ENCODE measurements at regions not wholly inside any gene's neighbourhood (a gene's known extent, or its start where the extent isn't known, plus 50 kb on each side); places are given as distances from the start of the nearest gene placed in this dataset.
"Not testable (repeated sequence)": the region's sequence is repeated elsewhere in the genome, so short reads cannot be mapped to it uniquely, and the experiment has no call there.

GRCh38 chr7:109694149-109695071 is 1124.7 kb downstream of the DNAJB9 start:
- H3K27me3 ChIP-seq = no peaks in the 10 kb centered on the region
- no peak overlapping the region for H3K4me3 ChIP-seq
- ATAC-seq = no peak
- peaks cover 0 to 12% of the 10 kb centered on the region in 2 donors for H3K9me3 ChIP-seq
- H3K27ac ChIP-seq = no peak overlapping the region
- TF ChIP-seq, protein P1, sequence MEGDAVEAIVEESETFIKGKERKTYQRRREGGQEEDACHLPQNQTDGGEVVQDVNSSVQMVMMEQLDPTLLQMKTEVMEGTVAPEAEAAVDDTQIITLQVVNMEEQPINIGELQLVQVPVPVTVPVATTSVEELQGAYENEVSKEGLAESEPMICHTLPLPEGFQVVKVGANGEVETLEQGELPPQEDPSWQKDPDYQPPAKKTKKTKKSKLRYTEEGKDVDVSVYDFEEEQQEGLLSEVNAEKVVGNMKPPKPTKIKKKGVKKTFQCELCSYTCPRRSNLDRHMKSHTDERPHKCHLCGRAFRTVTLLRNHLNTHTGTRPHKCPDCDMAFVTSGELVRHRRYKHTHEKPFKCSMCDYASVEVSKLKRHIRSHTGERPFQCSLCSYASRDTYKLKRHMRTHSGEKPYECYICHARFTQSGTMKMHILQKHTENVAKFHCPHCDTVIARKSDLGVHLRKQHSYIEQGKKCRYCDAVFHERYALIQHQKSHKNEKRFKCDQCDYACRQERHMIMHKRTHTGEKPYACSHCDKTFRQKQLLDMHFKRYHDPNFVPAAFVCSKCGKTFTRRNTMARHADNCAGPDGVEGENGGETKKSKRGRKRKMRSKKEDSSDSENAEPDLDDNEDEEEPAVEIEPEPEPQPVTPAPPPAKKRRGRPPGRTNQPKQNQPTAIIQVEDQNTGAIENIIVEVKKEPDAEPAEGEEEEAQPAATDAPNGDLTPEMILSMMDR (IDR thresholded peaks at IDR 0.05) = no peak
- peak in 2 of 4 donors; percentile 56 to 70 for DNase-seq
- no peaks in the 10 kb centered on the region for H3K36me3 ChIP-seq
- intact Hi-C loops (cut with DNase I) = no loop called here
- no peaks in the 10 kb centered on the region for H3K4me1 ChIP-seq

DNA sequence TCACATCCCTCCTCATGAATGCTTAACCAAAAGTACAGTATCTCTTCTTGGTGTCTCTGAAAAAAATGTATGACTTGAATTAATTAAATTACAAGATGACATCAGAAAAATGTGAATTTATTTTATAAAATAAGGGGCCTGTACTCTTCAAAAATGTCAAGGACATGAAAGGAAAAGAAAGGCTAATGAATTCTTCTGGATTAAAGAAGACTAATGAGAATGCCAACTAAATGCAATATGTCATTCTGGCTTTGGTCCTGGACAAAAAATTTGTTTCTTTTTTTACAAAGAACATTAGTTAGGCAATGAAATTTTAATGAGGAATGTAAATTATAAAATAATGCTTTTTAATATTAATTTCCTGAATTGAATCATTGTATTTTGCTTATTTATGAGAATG is 1125.7 kb downstream of the DNAJB9 start:
- H3K27ac ChIP-seq = no peak overlapping the region
- TF ChIP-seq, protein P1 (IDR thresholded peaks at IDR 0.05) = no peak
- no peaks in the 10 kb centered on the region for H3K36me3 ChIP-seq
- no peaks in the 10 kb centered on the region for H3K4me1 ChIP-seq
- DNase-seq (no peak), ATAC-seq (no peak)
- intact Hi-C loops (cut with DNase I) = no loop called here
- peaks cover 0 to 12% of the 10 kb centered on the region in 2 donors for H3K9me3 ChIP-seq
- no peak overlapping the region for H3K4me3 ChIP-seq
- no peaks in the 10 kb centered on the region for H3K27me3 ChIP-seq

GRCh38 chr7:109696723-109697122 is 1127.0 kb downstream of the DNAJB9 start:
- no peaks in the 10 kb centered on the region for H3K27me3 ChIP-seq
- TF ChIP-seq, protein P1 (IDR thresholded peaks at IDR 0.05) = no peak
- H3K27ac ChIP-seq = no peak overlapping the region
- H3K4me1 ChIP-seq = no peaks in the 10 kb centered on the region
- DNase-seq (no peak), ATAC-seq (no peak)
- H3K4me3 ChIP-seq = no peak overlapping the region
- peaks cover 0 to 10% of the 10 kb centered on the region in 2 donors for H3K9me3 ChIP-seq
- intact Hi-C loops (cut with DNase I) = no loop called here
- H3K36me3 ChIP-seq = no peaks in the 10 kb centered on the region

- TF ChIP-seq, protein P1 (IDR thresholded peaks at IDR 0.05) = no peak
- Histone ChIP-seq H3K4me1 (no peaks in the 10 kb centered on the region), H3K9me3 (peaks cover 0 to 4% of the 10 kb centered on the region in 2 donors), H3K4me3 (no peak overlapping the region), H3K27ac (no peak overlapping the region), H3K27me3 (no peaks in the 10 kb centered on the region), H3K36me3 (no peaks in the 10 kb centered on the region)
- DNase-seq = no peak
- intact Hi-C loops (cut with DNase I) = no loop called here
- ATAC-seq = no peak
Measured at GRCh38 chr7:109699661-109700060, 1130.0 kb downstream of the DNAJB9 start.

DNA sequence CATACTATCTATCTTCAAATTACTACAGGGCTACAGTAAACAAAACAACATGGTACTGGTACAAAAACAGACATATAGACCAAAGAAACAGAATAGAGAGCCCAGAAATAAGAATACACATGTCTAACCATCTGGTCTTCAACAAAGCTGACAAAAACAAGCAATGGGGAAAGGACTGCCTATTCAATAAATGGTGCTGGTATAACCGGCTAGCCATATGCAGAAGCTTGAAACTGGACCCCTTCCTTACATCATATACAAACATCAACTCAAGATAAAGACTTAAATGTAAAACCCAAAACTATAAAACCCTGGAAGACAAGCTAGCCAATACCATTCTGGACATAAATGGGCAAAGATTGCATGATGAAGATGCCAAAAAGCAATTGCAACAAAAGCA is 1143.7 kb downstream of the DNAJB9 start:
- H3K4me3 ChIP-seq = no peak overlapping the region
- intact Hi-C loops (cut with DNase I) = no loop called here
- no peaks in the 10 kb centered on the region for H3K4me1 ChIP-seq
- H3K27me3 ChIP-seq = no peaks in the 10 kb centered on the region
- H3K27ac ChIP-seq = no peak overlapping the region
- TF ChIP-seq, protein P1 (IDR thresholded peaks at IDR 0.05) = no peak
- DNase-seq = no peak
- H3K36me3 ChIP-seq = no peaks in the 10 kb centered on the region
- ATAC-seq = no peak
- no peaks in the 10 kb centered on the region for H3K9me3 ChIP-seq

GRCh38 chr7:109719359-109719758 is 1149.7 kb downstream of the DNAJB9 start:
- ATAC-seq = not testable (repeated sequence)

More at GRCh38 chr7:109719359-109719758, 1149.7 kb downstream of the DNAJB9 start:
- H3K27me3 ChIP-seq; H3K27ac ChIP-seq; H3K36me3 ChIP-seq; H3K4me3 ChIP-seq; DNase-seq; H3K4me1 ChIP-seq; intact Hi-C loops (cut with DNase I): not testable (repeated sequence)
- H3K9me3 ChIP-seq = peaks cover 0 to 10% of the 10 kb centered on the region in 2 donors
